ENCODE measurements at regions not wholly inside any gene's neighbourhood (a gene's known extent, or its start where the extent isn't known, plus 50 kb on each side); places are given as distances from the start of the nearest gene placed in this dataset.

- intact Hi-C loops (cut with DNase I) = no loop called here
- no peaks in the 10 kb centered on the region for H3K27me3 ChIP-seq
- no peak overlapping the region for H3K27ac ChIP-seq
- H3K4me1 ChIP-seq = no peaks in the 10 kb centered on the region
- no peaks in the 10 kb centered on the region for H3K9me3 ChIP-seq
- no peak for ATAC-seq
- H3K4me3 ChIP-seq = no peak overlapping the region
- TF ChIP-seq CTCF (IDR thresholded peaks at IDR 0.05) (no peak), POLR2A (IDR thresholded peaks at IDR 0.05) (no peak)
- DNase-seq = no peak
- no peaks in the 10 kb centered on the region for H3K36me3 ChIP-seq (replicated peaks in 1 of 2; ENCODE audit: insufficient read depth in 1 of 2, low read depth in 2 of 2)
Observed at GRCh38 chr7:53806119-53806518, 736.1 kb upstream of the VSTM2A start.

- 79% methylated on average over 15 to 22 of the region's 22 CpGs for WGBS, 2 donors
- ATAC-seq (peak; percentile 33), DNase-seq (peak in 1 of 4 donors; percentile 50)
- no peaks in the 10 kb centered on the region for H3K27me3 ChIP-seq
- H3K4me3 ChIP-seq = no peak overlapping the region
- H3K9me3 ChIP-seq = no peaks in the 10 kb centered on the region
- H3K27ac ChIP-seq = no peak overlapping the region
- intact Hi-C loops (cut with DNase I) = no loop called here
- TF ChIP-seq CTCF (IDR thresholded peaks at IDR 0.05) (no peak), POLR2A (IDR thresholded peaks at IDR 0.05) (no peak)
- H3K36me3 ChIP-seq (replicated peaks in 1 of 2; ENCODE audit: insufficient read depth in 1 of 2, low read depth in 2 of 2) = no peaks in the 10 kb centered on the region
- no peaks in the 10 kb centered on the region for H3K4me1 ChIP-seq
Observed at GRCh38 chr7:53811555-53812079, 730.6 kb upstream of the VSTM2A start.

GRCh38 chr7:53812135-53812534 lies 730.0 kb upstream of the VSTM2A start:
- intact Hi-C loops (cut with DNase I) = no loop called here
- no peaks in the 10 kb centered on the region for H3K4me1 ChIP-seq
- TF ChIP-seq CTCF (IDR thresholded peaks at IDR 0.05) (no peak), POLR2A (IDR thresholded peaks at IDR 0.05) (no peak)
- no peaks in the 10 kb centered on the region for H3K9me3 ChIP-seq
- H3K27me3 ChIP-seq = no peaks in the 10 kb centered on the region
- 75 to 84% methylated on average over 15 to 16 of the region's 16 CpGs for WGBS, 2 donors
- no peak for DNase-seq
- no peak overlapping the region for H3K27ac ChIP-seq
- no peak overlapping the region for H3K4me3 ChIP-seq
- ATAC-seq = no peak
- H3K36me3 ChIP-seq (replicated peaks in 1 of 2; ENCODE audit: insufficient read depth in 1 of 2, low read depth in 2 of 2) = no peaks in the 10 kb centered on the region

GRCh38 chr7:53835301-53835700 lies 706.9 kb upstream of the VSTM2A start:
- Histone ChIP-seq H3K36me3 (replicated peaks in 1 of 2; ENCODE audit: insufficient read depth in 1 of 2, low read depth in 2 of 2) (no peaks in the 10 kb centered on the region), H3K27me3 (no peaks in the 10 kb centered on the region), H3K9me3 (no peaks in the 10 kb centered on the region), H3K27ac (no peak overlapping the region), H3K4me3 (no peak overlapping the region), H3K4me1 (no peaks in the 10 kb centered on the region)
- TF ChIP-seq CTCF (IDR thresholded peaks at IDR 0.05) (no peak), POLR2A (IDR thresholded peaks at IDR 0.05) (no peak)
- no peak for ATAC-seq
- WGBS, 2 donors = 62 to 69% methylated on average over 3 of the region's 3 CpGs
- no peak for DNase-seq
- intact Hi-C loops (cut with DNase I) = no loop called here

- no peak for DNase-seq
- no peaks in the 10 kb centered on the region for H3K27me3 ChIP-seq
- no peak for ATAC-seq
- no peak for TF ChIP-seq POLR2A (IDR thresholded peaks at IDR 0.05)
- TF ChIP-seq CTCF (IDR thresholded peaks at IDR 0.05) = no peak
- no peaks in the 10 kb centered on the region for H3K4me1 ChIP-seq
- H3K27ac ChIP-seq = no peak overlapping the region
- intact Hi-C loops (cut with DNase I) = no loop called here
- no peaks in the 10 kb centered on the region for H3K9me3 ChIP-seq
- no peak overlapping the region for H3K4me3 ChIP-seq
- WGBS, 2 donors = 13 to 42% methylated on average over 2 of the region's 2 CpGs
- no peaks in the 10 kb centered on the region for H3K36me3 ChIP-seq (replicated peaks in 1 of 2; ENCODE audit: insufficient read depth in 1 of 2, low read depth in 2 of 2)
Observed at GRCh38 chr7:53877688-53878087, 664.5 kb upstream of the VSTM2A start.

Measured in body of pancreas (tissue), 4 donors.